Mesodermal cell (in vitro differentiated cells): ENCODE measurements at regions not wholly inside any gene's neighbourhood (a gene's known extent, or its start where the extent isn't known, plus 50 kb on each side); places are given as distances from the start of the nearest gene placed in this dataset.
"Not testable (repeated sequence)": the region's sequence is repeated elsewhere in the genome, so short reads cannot be mapped to it uniquely, and the experiment has no call there.

Experiments used
- H3K27ac ChIP-seq: 2 replicates; pipeline ENCODE4 v1.7.0; 2013; ENCODE audit warnings: mild to moderate bottlenecking, low read depth, low read length, moderate library complexity; ENCODE audit not compliant: severe bottlenecking
- H3K36me3 ChIP-seq: 2 replicates; pipeline ENCODE4 v1.7.1; 2013; ENCODE audit warnings: mild to moderate bottlenecking, low read length, moderate library complexity; ENCODE audit not compliant: control insufficient read depth, insufficient read depth
- H3K4me1 ChIP-seq: one replicate; pipeline ENCODE4 v1.7.1; 2013; ENCODE audit warnings: mild to moderate bottlenecking, low read length; ENCODE audit not compliant: insufficient read depth, control insufficient read depth, poor library complexity, severe bottlenecking
- H3K4me3 ChIP-seq: 2 replicates; pipeline ENCODE4 v1.7.0; 2013; ENCODE audit warnings: low read length, control low read depth, mild to moderate bottlenecking; ENCODE audit not compliant: insufficient read depth, poor library complexity, severe bottlenecking; ENCODE audit errors: extremely low read depth
- H3K9me3 ChIP-seq: 2 replicates; pipeline ENCODE4 v1.7.1; 2013; ENCODE audit warnings: mild to moderate bottlenecking, low read length, moderate library complexity; ENCODE audit not compliant: control insufficient read depth
- WGBS, 2 experiments: methylation state at CpG; one replicate each; pipeline ENCODE4 v1.1.5; 2013; ENCODE audit warnings: missing lambda C conversion rate in 2 of 2; ENCODE audit not compliant: insufficient coverage in 2 of 2; 5-methylcytosine and 5-hydroxymethylcytosine counted together

DNA sequence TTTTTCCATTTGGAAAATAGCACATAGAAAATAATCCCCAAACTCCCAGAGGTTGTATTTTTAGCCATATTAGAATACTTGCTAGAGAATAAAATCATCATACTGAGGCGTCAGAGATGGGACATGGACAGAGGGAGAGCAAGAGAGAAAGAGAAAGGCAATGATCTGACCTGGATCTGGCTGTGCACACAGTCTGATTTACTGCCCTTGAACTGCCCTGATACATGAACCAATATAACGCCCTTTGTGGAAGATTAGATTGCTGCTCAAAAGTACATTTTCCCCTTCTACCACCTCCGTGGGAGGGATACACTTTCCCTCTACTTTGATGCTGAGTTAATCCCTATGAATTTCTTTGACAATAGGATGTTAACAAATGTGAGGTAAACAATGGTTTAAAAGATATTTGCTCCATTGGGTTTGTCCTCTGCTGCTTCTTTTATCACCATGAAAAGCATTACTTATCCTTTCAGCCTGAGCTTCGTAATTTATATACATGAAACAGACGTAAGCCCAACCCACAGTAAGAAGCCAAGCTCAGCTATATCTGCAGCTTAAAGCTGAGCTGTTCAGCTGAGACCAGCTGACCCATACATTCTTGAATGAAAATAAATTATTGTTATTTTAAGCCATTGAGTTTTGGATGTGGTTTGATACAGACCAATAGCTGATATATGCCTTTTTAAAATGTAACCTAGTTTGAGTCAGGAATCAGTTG, 1664.6 kb upstream of the CELF4 start:
- Histone ChIP-seq H3K9me3 (no peaks in the 10 kb centered on the region), H3K4me3 (no peak overlapping the region), H3K36me3 (no peaks in the 10 kb centered on the region), H3K27ac (no peak overlapping the region), H3K4me1 (no peaks in the 10 kb centered on the region)
- 61 to 93% methylated on average over 2 to 3 of the region's 5 CpGs for WGBS, 2 experiments

DNA sequence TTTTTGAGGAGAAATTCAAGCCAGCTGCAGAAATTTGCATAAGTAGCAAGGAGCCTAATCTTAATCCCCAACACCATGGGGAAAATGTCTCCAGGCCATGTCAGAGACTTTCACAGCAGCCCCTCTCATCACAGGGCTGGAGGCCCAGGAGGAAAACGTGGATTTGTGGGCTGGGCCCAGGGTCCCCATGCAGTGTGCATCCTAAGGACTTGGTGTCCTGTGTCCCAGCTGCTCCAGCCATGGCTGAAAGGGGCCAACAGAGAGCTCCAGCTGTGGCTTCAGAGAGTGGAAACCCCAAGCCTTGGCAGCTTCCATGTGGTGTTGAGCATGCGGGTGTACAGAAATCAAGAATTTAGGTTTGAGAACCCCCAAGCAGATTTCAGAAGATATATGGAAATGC, 1662.2 kb upstream of the CELF4 start:
- 94 to 100% methylated on average over 1 to 2 of the region's 2 CpGs for WGBS, 2 experiments
- H3K4me1 ChIP-seq, H3K9me3 ChIP-seq, H3K4me3 ChIP-seq, H3K27ac ChIP-seq, H3K36me3 ChIP-seq: not testable (repeated sequence)

DNA sequence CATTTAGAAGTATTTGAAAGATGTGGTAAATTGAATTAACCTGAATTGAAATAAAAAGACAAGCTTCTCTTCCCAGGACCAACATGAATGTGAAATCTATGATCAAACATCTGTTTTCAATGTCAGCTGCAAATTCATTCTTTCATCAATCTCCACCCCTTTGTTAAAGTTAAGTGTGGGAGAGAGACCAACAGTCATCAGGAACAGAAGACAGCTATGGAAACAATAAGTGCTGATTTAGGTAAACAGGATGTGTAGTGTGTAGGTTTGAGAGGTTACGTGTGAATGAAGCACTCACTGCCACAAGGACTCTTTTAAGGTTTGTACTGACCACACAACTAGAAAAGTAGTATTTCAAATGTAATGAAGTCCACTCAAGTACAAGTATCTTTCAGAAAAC, 1659.8 kb upstream of the CELF4 start:
- Histone ChIP-seq H3K27ac (peak overlapping the region; percentile 24), H3K4me1 (no peaks in the 10 kb centered on the region), H3K4me3 (no peak overlapping the region), H3K36me3 (no peaks in the 10 kb centered on the region), H3K9me3 (no peaks in the 10 kb centered on the region)
- no CpG with 5 or more reads among the region's 1 CpG for WGBS, 2 experiments

DNA sequence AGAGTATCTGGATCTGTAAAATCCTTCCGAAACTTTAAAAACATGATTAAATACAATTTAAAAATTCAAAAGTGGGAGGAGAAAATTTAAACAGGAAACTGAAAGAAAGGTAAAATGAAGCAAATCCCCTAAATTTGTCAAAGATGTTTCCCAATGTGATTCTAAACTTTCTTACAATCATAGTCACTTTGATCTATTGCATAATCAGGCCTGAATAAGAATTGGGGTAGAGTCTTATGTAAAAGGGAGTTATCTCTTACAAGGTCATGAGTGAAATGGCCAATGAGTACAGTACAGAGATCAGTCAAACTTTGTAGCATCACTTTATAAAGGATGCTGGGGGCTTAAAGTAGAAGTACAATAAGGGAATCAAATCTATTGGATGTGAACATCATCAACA, 1657.7 kb upstream of the CELF4 start:
- Histone ChIP-seq H3K27ac (no peak overlapping the region), H3K36me3 (no peaks in the 10 kb centered on the region), H3K4me3 (no peak overlapping the region), H3K4me1 (no peaks in the 10 kb centered on the region), H3K9me3 (no peaks in the 10 kb centered on the region)
- no CpG with 5 or more reads among the region's 1 CpG for WGBS, 2 experiments

DNA sequence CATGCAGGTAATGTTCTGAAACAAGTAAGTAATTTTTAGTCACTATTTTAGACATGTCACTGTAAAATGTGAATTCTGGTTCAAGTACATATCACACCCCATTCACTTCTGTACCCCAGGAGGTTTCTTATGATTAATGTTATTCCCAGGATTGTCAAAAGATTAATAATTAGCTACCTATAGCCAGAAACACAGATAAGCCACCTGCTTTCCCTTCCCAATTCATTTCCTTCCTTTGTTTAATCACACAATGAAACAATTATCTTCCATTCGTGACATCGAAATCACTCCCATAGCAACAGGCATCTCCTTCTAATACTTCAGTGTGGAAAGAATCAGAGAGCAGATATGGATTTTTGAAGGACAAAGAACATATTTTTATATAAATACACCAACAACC, 1650.3 kb upstream of the CELF4 start:
- no peaks in the 10 kb centered on the region for H3K9me3 ChIP-seq
- no peaks in the 10 kb centered on the region for H3K36me3 ChIP-seq
- no peak overlapping the region for H3K27ac ChIP-seq
- H3K4me3 ChIP-seq = no peak overlapping the region
- H3K4me1 ChIP-seq = no peaks in the 10 kb centered on the region
- no CpG with 5 or more reads among the region's 2 CpGs for WGBS, 2 experiments

DNA sequence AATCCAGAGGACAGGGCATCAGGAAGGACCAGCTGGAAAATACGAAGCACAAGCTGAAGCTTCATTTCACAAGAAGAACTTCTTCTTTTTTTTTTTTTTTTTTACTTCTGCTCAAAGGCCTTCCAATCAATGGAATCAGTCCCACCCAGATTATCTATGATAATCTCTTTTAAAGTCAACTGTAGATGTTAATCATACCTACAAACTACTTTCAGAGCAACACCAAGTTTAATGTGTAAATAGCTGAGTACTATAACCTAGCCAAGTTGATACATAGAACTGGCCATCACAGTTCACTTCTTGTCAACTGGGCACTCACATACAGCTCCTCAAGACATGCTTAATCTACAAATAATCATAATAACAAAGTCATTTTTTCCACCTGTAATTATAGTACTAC, 1645.9 kb upstream of the CELF4 start:
- Histone ChIP-seq H3K36me3 (no peaks in the 10 kb centered on the region), H3K4me1 (no peaks in the 10 kb centered on the region), H3K27ac (no peak overlapping the region), H3K9me3 (no peaks in the 10 kb centered on the region), H3K4me3 (no peak overlapping the region)
- 100% methylated on average over 1 of the region's 1 CpG; no CpG with 5 or more reads in 1 of the 2 experiments for WGBS, 2 experiments

DNA sequence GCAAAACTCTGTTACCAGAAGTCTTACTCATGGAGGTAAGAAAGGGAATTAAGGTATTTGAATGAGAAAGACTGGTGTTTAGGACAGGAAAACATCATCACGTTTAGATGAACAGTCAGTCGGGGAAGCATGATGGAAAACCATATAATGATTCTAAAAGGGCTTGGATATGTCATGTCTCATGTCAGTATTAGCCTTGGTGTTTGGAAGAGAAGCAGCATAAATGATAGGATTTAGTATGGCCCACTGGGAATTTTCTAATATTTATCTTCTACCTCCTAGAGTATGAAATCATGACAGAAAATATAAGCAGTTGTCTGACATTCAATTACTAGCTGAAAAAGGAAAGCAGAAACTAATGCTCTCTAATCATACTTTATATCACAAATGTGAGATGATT, 1643.6 kb upstream of the CELF4 start:
- no peaks in the 10 kb centered on the region for H3K9me3 ChIP-seq
- H3K4me1 ChIP-seq = no peaks in the 10 kb centered on the region
- WGBS, 2 experiments = 95 to 100% methylated on average over 2 of the region's 2 CpGs
- H3K36me3 ChIP-seq = no peaks in the 10 kb centered on the region
- H3K27ac ChIP-seq = no peak overlapping the region
- no peak overlapping the region for H3K4me3 ChIP-seq

DNA sequence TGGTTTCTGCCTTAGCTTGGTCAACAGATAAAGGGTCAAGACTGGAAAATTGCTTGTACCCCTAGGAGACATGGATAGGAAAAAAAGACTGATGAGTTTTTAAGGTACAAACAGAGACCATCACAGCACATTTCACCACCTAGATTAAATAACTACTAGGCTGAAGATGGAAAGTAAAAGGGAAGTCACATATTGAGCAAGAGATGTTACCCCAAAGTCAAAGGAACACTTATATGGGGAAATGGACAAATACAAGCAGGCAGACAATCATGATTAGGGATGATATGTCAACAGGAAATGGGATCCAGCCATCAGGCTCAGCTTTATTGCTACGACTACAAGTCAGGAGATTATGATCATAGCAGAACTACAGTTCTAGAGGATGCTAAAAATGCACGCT, 1643.1 kb upstream of the CELF4 start:
- WGBS, 2 experiments = 87 to 100% methylated on average over 2 of the region's 2 CpGs
- H3K9me3 ChIP-seq = no peaks in the 10 kb centered on the region
- H3K27ac ChIP-seq = no peak overlapping the region
- H3K4me1 ChIP-seq = no peaks in the 10 kb centered on the region
- H3K4me3 ChIP-seq = no peak overlapping the region
- no peaks in the 10 kb centered on the region for H3K36me3 ChIP-seq

DNA sequence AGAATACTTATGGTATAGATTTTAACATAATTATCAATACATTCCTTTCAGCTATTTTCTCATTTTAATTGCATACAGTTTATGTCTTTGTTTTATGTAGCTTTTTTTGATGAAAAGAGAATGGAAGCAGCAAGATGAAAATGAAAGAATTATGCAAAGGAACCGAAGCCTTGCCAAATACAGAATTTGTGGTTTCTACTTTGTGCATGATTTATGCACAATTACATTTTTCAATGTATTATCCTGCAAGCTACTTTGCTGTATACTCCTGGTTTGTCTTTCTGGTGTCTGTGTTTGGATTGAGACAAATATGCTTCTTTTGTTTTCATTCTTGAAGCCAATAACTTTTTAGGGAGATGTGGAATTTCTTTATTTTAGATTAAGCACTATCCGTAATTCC, 1642.6 kb upstream of the CELF4 start:
- WGBS, 2 experiments = 100% methylated on average over 1 of the region's 2 CpGs
- Histone ChIP-seq H3K4me1 (no peaks in the 10 kb centered on the region), H3K4me3 (no peak overlapping the region), H3K36me3 (no peaks in the 10 kb centered on the region), H3K27ac (no peak overlapping the region), H3K9me3 (no peaks in the 10 kb centered on the region)

DNA sequence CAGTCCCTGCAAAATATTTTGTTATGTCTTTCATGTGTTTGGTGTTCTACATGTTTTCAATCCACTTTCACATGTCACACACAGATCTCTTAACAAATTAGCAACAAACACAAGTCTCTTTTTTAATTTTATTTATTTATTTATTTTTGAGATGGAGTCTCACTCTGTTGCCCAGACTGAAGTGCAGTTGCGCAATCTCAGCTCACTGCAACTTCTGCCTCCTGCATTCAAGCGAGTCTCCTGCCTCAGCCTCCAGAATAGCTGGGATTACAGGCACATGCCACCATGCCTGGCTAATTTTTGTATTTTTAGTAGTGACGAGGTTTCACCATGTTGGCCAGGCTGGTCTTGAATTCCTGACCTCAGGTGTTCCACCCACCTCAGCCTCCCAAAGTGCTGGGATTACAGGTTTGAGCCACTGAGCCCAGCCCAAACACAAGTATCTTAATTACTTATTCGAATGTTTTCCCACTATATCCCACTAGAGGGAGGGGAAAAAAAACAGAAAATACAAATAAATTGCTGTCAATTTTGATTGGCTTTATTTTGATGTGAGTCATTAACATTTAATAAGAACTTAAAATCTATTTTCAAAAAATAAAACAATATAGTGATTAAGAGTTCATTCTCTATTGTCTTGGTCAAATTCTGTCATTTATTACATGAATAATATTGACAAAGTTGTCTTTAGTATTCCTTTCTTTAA, 1641.0 kb upstream of the CELF4 start:
- WGBS, 2 experiments = 89 to 100% methylated on average over 2 to 3 of the region's 4 CpGs
- H3K4me3 ChIP-seq, H3K4me1 ChIP-seq: not testable (repeated sequence)

DNA sequence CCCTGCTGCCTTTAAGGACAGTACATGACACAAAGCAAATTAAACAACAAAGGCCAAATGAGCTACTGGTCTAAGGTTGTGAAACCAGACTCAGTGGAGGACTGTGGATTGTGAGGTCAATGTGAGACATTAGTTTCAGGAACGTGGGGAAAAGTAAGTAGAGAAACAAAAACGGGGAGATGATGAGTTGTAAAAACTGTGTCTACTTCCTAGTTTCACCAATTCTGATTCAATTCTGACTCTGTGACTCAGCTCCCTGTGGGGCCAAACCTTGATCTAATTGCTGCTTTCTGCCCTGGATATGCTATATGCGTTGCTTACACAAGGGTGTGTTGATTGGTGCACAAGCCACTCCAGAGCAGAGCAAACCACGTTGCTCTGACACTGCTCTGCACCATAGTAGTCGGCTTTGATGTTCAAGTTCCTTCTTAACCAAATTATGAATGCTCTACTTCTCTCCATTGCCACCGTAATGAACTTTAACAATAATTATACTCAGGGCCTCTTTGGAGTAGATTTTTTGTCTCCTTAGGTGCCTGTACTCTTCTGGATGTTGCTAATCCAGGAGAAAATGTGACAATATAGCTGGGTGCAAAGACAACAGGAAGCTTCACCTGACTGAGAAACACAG, 1640.1 kb upstream of the CELF4 start:
- Histone ChIP-seq H3K4me1 (no peaks in the 10 kb centered on the region), H3K27ac (no peak overlapping the region), H3K9me3 (no peaks in the 10 kb centered on the region), H3K36me3 (no peaks in the 10 kb centered on the region), H3K4me3 (no peak overlapping the region)
- 88 to 98% methylated on average over 4 to 5 of the region's 6 CpGs for WGBS, 2 experiments

More for the DNA sequence above, 1641.0 kb upstream of the CELF4 start:
- not testable (repeated sequence) for H3K27ac ChIP-seq, H3K9me3 ChIP-seq, H3K36me3 ChIP-seq
